Endothelial cell of umbilical vein (primary cell): ENCODE measurements at regions not wholly inside any gene's neighbourhood (a gene's known extent, or its start where the extent isn't known, plus 50 kb on each side); places are given as distances from the start of the nearest gene placed in this dataset.

Experiments used
- BruUV-seq: library from RNA; stranded (reverse); fragments of 400-500 nt; replicated peaks from 2 replicates; lab custom pipeline; 2021; lab: Mats Ljungman, UMichigan
- CTCF ChIA-PET: fragments of 300-600, 350-600 bp; sonication (Branson Sonifier 250); formaldehyde crosslinking; loops from one replicate; lab custom pipeline; 2021; ENCODE audit warnings: antibody characterized with exemption, inconsistent platforms; lab: Charles Lee
- POLR2A ChIA-PET: fragments of 300-600, 350-600 bp; sonication (Branson Sonifier 250); formaldehyde crosslinking; loops from one replicate; lab custom pipeline; 2021; ENCODE audit warnings: antibody characterized with exemption, inconsistent platforms; lab: Charles Lee
- DNase-seq: peaks from one replicate; pipeline ENCODE4 v3.0.0-alpha.2; 2011; ENCODE audit warnings: low read depth, low spot score
- FAIRE-seq: peaks from 2 replicates; lab custom pipeline; 2011; peaks lifted over from hg19 to GRCh38; lab: Jason Lieb, UNC
- H2AFZ ChIP-seq: 2 replicates; pipeline ENCODE4 v1.6.0; 2012; ENCODE audit warnings: low read depth, low read length, control low read depth, inconsistent platforms
- H3K27ac ChIP-seq: 2 replicates; pipeline ENCODE4 v1.5.1; 2011; ENCODE audit warnings: low read depth, mild to moderate bottlenecking, control low read depth, low read length, moderate library complexity; ENCODE audit not compliant: insufficient read depth
- H3K27me3 ChIP-seq, 2 experiments: 2 replicates each; pipeline versions ENCODE4 v1.6.0 to v1.6.1; 2011; ENCODE audit warnings: low read length in 2 of 2, mixed read lengths in 1 of 2; ENCODE audit not compliant: control insufficient read depth in 2 of 2, insufficient read depth in 2 of 2
- H3K36me3 ChIP-seq, 2 experiments: 2 replicates in 1 of 2; 3 replicates in 1 of 2; pipeline ENCODE4 v1.5.1; 2011; ENCODE audit warnings: low read length in 2 of 2, mild to moderate bottlenecking in 1 of 2, moderate library complexity in 1 of 2; ENCODE audit not compliant: control insufficient read depth in 2 of 2, insufficient read depth in 2 of 2; ENCODE audit errors: extremely low read depth in 1 of 2
- H3K4me1 ChIP-seq: 3 replicates; pipeline ENCODE4 v1.5.1; 2011; ENCODE audit warnings: mild to moderate bottlenecking, low read length; ENCODE audit not compliant: control insufficient read depth, insufficient read depth; ENCODE audit errors: extremely low read depth
- H3K4me2 ChIP-seq: 2 replicates; pipeline ENCODE4 v1.6.1; 2011; ENCODE audit warnings: low read length, control low read depth, mixed read lengths; ENCODE audit not compliant: insufficient read depth
- H3K4me3 ChIP-seq, 3 experiments: fragments of 200-600 bp in 1 of 3; sonication (generic), shearing (Covaris generic) in 1 of 3; replicated peaks in 1 of 3; 2 replicates each; pipeline ENCODE4 v1.5.1; 2011 to 2016; ENCODE audit warnings: control low read depth in 3 of 3, low read length in 3 of 3, mild to moderate bottlenecking in 2 of 3, inconsistent platforms in 1 of 3, low read depth in 1 of 3, moderate library complexity in 1 of 3; ENCODE audit not compliant: insufficient read depth in 1 of 3
- H3K79me2 ChIP-seq: 2 replicates; pipeline ENCODE4 v1.6.0; 2012; ENCODE audit warnings: low read length, inconsistent platforms; ENCODE audit not compliant: control insufficient read depth, insufficient read depth
- H3K9ac ChIP-seq: replicated peaks from 2 replicates; pipeline ENCODE3; 2011; ENCODE audit warnings: low read length, control low read depth; ENCODE audit not compliant: insufficient read depth; ENCODE audit errors: extremely low read depth
- H3K9me1 ChIP-seq: replicated peaks from 3 replicates; pipeline ENCODE4 v1.6.0; 2011; ENCODE audit warnings: mild to moderate bottlenecking, low read length; ENCODE audit not compliant: control insufficient read depth, insufficient read depth; ENCODE audit errors: extremely low read depth
- H3K9me3 ChIP-seq: replicated peaks from 2 replicates; pipeline ENCODE4 v1.5.1; 2012; ENCODE audit warnings: low read length, inconsistent platforms; ENCODE audit not compliant: control insufficient read depth, insufficient read depth
- H4K20me1 ChIP-seq: replicated peaks from 2 replicates; pipeline ENCODE3; 2011; ENCODE audit warnings: mild to moderate bottlenecking, low read length; ENCODE audit not compliant: control insufficient read depth, insufficient read depth; ENCODE audit errors: extremely low read depth
- EZH2 ChIP-seq: IDR thresholded peaks from 2 replicates; pipeline ENCODE4 v1.6.1; 2012; ENCODE audit warnings: borderline replicate concordance, low read depth, mild to moderate bottlenecking, moderate library complexity, low read length, inconsistent platforms; ENCODE audit not compliant: severe bottlenecking
- FOS ChIP-seq: IDR thresholded peaks from 2 replicates; pipeline ENCODE4 v1.6.1; 2011; ENCODE audit warnings: mild to moderate bottlenecking, low read length, moderate library complexity, borderline replicate concordance; ENCODE audit not compliant: insufficient read depth
- GATA2 ChIP-seq: IDR thresholded peaks from 2 replicates; pipeline ENCODE4 v1.7.0; 2011; ENCODE audit warnings: low read depth, mild to moderate bottlenecking, moderate library complexity, mixed read lengths, low read length; ENCODE audit not compliant: insufficient read length, insufficient read depth
- JUN ChIP-seq: IDR thresholded peaks from 2 replicates; pipeline ENCODE4 v1.6.1; 2011; ENCODE audit warnings: borderline replicate concordance, low read depth; ENCODE audit not compliant: insufficient read length, insufficient read depth
- MAX ChIP-seq: IDR thresholded peaks from 2 replicates; pipeline ENCODE4 v1.6.1; 2011; ENCODE audit not compliant: insufficient read depth, insufficient read length
- MYC ChIP-seq: IDR thresholded peaks from one replicate; pipeline ENCODE4 v1.6.1; 2011; ENCODE audit warnings: mild to moderate bottlenecking, low read depth, low read length
- POLR2A ChIP-seq: IDR thresholded peaks from 2 replicates; pipeline ENCODE4 v1.6.1; 2012; ENCODE audit warnings: low read depth, mild to moderate bottlenecking, control low read depth, low read length
- POLR2AphosphoS5 ChIP-seq: IDR thresholded peaks from 2 replicates; pipeline ENCODE4 v1.6.1; 2012; ENCODE audit warnings: low read depth, mild to moderate bottlenecking, control low read depth, low read length, moderate library complexity; ENCODE audit not compliant: insufficient read depth
- dilution Hi-C: fragments of 300-500 bp; cut with MboI; formaldehyde crosslinking; loops from one replicate; pipeline ENCODE4 v1.15.0; 2019; ENCODE audit warnings: low sequenced_read_pairs; ENCODE audit not compliant: extremely low pct_ligation_motif_present
- intact Hi-C: fragments of 100-400 bp; cut with micrococcal nuclease; formaldehyde crosslinking; loops from one replicate; pipeline ENCODE4 v1.10.0; 2022
- TF ChIP-seq, protein P1 (sequence below), 2 donors: IDR thresholded peaks; 1 replicate in 1 of 2; 2 replicates in 1 of 2; pipeline ENCODE4 v1.5.1; 2011; ENCODE audit warnings: low read length in 2 of 2, mild to moderate bottlenecking in 2 of 2, moderate library complexity in 2 of 2, control low read depth in 1 of 2, inconsistent platforms in 1 of 2, low read depth in 1 of 2; ENCODE audit not compliant: insufficient read depth in 1 of 2; ENCODE audit errors: extremely low read depth in 1 of 2

DNA sequence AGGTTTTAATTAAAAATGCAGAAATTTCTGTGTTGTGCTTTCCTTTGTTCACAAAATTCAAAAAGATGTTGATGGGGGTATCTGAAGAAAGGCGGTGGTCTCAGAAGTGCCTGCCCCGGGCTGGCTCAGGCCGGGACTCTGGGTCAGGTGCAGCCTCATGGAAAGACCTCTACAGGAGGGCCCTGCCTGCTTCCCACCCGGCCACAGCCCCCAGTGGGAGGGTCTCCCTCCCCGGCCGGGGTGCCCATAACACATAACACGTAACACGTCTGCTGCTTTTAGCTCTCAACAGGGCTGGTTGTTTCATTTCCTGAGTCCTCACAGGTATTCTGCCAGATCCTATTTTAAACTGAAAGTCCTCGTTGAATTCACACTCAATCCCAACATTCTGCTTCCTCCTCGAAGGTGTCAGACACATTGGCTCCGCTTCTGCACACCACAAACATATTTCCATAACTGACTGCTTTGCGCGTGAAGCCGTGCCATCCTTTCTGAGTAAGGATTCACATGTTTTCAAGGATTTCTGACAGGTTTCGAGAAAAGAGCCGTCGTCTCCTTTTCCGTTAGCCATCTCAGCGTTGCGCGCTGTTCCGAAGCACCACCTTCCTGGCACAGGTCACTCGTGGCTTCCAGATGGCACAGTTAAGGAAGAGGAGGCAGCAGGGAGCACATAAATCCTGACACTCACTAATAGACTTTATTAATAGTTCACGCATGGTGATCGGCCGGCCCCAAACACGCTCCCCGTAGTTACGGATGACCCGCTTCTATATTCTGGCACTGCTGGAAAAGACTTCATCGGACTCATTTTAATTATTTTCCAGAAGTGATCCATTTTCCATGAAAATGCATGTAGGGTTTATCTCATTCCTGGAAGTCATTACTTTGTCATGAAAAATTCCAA is 569.3 kb downstream of the BRD1 start:
- Histone ChIP-seq H3K4me2 (no peak overlapping the region), H3K9me3 (peaks cover 11% of the 10 kb centered on the region), H3K79me2 (no peaks in the 10 kb centered on the region), H3K27me3 (no peaks in the 10 kb centered on the region), H3K9ac (no peak overlapping the region), H3K36me3 (no peaks in the 10 kb centered on the region), H3K9me1 (no peaks in the 10 kb centered on the region), H3K4me1 (no peaks in the 10 kb centered on the region), H4K20me1 (no peaks in the 10 kb centered on the region), H3K27ac (no peak overlapping the region), H3K4me3 (no peak overlapping the region), H2AFZ (no peak overlapping the region)
- ChIA-PET CTCF (no interaction called here), POLR2A (no interaction called here)
- TF ChIP-seq FOS (no peak), JUN (no peak), POLR2A (no peak), GATA2 (no peak), EZH2 (no peak), MYC (no peak), MAX (no peak), POLR2AphosphoS5 (no peak)
- TF ChIP-seq, protein P1, sequence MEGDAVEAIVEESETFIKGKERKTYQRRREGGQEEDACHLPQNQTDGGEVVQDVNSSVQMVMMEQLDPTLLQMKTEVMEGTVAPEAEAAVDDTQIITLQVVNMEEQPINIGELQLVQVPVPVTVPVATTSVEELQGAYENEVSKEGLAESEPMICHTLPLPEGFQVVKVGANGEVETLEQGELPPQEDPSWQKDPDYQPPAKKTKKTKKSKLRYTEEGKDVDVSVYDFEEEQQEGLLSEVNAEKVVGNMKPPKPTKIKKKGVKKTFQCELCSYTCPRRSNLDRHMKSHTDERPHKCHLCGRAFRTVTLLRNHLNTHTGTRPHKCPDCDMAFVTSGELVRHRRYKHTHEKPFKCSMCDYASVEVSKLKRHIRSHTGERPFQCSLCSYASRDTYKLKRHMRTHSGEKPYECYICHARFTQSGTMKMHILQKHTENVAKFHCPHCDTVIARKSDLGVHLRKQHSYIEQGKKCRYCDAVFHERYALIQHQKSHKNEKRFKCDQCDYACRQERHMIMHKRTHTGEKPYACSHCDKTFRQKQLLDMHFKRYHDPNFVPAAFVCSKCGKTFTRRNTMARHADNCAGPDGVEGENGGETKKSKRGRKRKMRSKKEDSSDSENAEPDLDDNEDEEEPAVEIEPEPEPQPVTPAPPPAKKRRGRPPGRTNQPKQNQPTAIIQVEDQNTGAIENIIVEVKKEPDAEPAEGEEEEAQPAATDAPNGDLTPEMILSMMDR (IDR thresholded peaks at IDR 0.05; ENCODE audit: extremely low read depth in 1 of 2, insufficient read depth in 1 of 2, low read depth in 1 of 2, low read length in 2 of 2) = no peak
- BruUV-seq = no TSS peak
- no peak for FAIRE-seq
- intact Hi-C loops = no loop called here
- dilution Hi-C loops = no loop called here
- DNase-seq = no peak
